Adrenal gland (tissue), 5 donors: ENCODE measurements at regions not wholly inside any gene's neighbourhood (a gene's known extent, or its start where the extent isn't known, plus 50 kb on each side); places are given as distances from the start of the nearest gene placed in this dataset.

Source experiments
- CTCF ChIP-seq, 6 experiments: fragments of 450-650 bp in 4 of 6; fragments of 200-600 bp in 2 of 6; sonication (generic) in 1 of 6; IDR thresholded peaks; 1 replicate in 5 of 6; 2 replicates in 1 of 6; pipeline versions ENCODE4 v1.5.1 to v1.8.0; 2016 to 2021; ENCODE audit warnings: antibody characterized with exemption in 6 of 6, mild to moderate bottlenecking in 2 of 6, moderate library complexity in 1 of 6
- POLR2A ChIP-seq, 2 donors: fragments of 450-650 bp; IDR thresholded peaks; one replicate each; pipeline ENCODE4 v1.6.1; 2017; ENCODE audit warnings: antibody characterized with exemption in 2 of 2, mild to moderate bottlenecking in 2 of 2, moderate library complexity in 1 of 2
- donor health status: DM: no; HTN: no; CAD: no.

- no peak for TF ChIP-seq CTCF (IDR thresholded peaks at IDR 0.05)
- TF ChIP-seq POLR2A (IDR thresholded peaks at IDR 0.05), result no peak
Measured at GRCh38 chr14:101010835-101011234, 107.3 kb upstream of the RTL1 start.
